ENCODE measurements at regions not wholly inside any gene's neighbourhood (a gene's known extent, or its start where the extent isn't known, plus 50 kb on each side); places are given as distances from the start of the nearest gene placed in this dataset.

DNA sequence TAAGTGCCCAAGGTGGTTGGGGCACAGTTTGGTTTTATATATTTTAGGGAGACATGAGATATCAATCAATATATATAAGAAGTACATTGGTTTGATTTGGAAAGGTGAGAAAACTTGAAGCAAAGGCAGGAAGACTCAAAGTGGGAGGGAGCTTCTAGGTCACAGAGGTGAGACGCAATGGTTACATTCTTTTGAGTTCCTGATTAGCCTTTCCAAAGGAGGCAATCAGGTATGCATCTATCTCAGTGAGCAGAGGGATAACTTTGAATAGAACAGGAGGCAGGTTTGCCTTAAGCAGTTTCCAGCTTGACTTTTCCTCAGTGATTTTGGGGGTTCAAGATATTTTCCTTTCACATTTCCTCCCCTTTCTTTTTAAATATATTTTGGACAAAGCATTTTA is 58.0 kb upstream of the SLC35F1 start:
- Histone ChIP-seq H3K27me3 (no peaks in the 10 kb centered on the region), H3K4me3 (no peak overlapping the region), H3K36me3 (no peaks in the 10 kb centered on the region), H3K4me1 (no peaks in the 10 kb centered on the region), H3K9me3 (peaks cover 0 to 36% (median 0%) of the 10 kb centered on the region in 3 donors), H3K27ac (no peak overlapping the region)
- ATAC-seq: no peak
- 50 to 55% methylated on average over 1 of the region's 1 CpG for WGBS, 2 donors (ENCODE audit: low coverage in 1 of 2)
- TF ChIP-seq, protein P1, sequence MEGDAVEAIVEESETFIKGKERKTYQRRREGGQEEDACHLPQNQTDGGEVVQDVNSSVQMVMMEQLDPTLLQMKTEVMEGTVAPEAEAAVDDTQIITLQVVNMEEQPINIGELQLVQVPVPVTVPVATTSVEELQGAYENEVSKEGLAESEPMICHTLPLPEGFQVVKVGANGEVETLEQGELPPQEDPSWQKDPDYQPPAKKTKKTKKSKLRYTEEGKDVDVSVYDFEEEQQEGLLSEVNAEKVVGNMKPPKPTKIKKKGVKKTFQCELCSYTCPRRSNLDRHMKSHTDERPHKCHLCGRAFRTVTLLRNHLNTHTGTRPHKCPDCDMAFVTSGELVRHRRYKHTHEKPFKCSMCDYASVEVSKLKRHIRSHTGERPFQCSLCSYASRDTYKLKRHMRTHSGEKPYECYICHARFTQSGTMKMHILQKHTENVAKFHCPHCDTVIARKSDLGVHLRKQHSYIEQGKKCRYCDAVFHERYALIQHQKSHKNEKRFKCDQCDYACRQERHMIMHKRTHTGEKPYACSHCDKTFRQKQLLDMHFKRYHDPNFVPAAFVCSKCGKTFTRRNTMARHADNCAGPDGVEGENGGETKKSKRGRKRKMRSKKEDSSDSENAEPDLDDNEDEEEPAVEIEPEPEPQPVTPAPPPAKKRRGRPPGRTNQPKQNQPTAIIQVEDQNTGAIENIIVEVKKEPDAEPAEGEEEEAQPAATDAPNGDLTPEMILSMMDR (IDR thresholded peaks at IDR 0.05): no peak
- TF ChIP-seq POLR2A (IDR thresholded peaks at IDR 0.05) (no peak), EP300 (IDR thresholded peaks at IDR 0.05) (no peak), POLR2AphosphoS5 (IDR thresholded peaks at IDR 0.05) (no peak)

All from gastroesophageal sphincter (tissue), 4 donors.